Karpas-422 (cell line): ENCODE measurements at regions not wholly inside any gene's neighbourhood (a gene's known extent, or its start where the extent isn't known, plus 50 kb on each side); places are given as distances from the start of the nearest gene placed in this dataset.

ENCODE experiments used
- DNase-seq: peaks from one replicate; pipeline ENCODE4 v3.0.0-alpha.2; 2015
- H2AFZ ChIP-seq: fragments of 200-600 bp; sonication (generic); 2 replicates; pipeline ENCODE4 v1.6.1; 2014; ENCODE audit warnings: antibody characterized with exemption, low read length, mixed read lengths
- H3K27ac ChIP-seq: fragments of 200-600 bp; sonication (generic); 2 replicates; pipeline ENCODE4 v1.5.1; 2014; ENCODE audit warnings: mild to moderate bottlenecking, low read length, moderate library complexity
- H3K27me3 ChIP-seq: fragments of 200-600 bp; sonication (generic); 2 replicates; pipeline ENCODE4 v1.6.1; 2014; ENCODE audit warnings: low read length, mixed read lengths
- H3K36me3 ChIP-seq: fragments of 200-600 bp; sonication (generic); 2 replicates; pipeline ENCODE4 v1.6.1; 2014; ENCODE audit warnings: low read length, mixed read lengths; ENCODE audit not compliant: insufficient read depth
- H3K4me1 ChIP-seq: fragments of 200-600 bp; sonication (generic); 2 replicates; pipeline ENCODE4 v1.6.1; 2014; ENCODE audit warnings: mild to moderate bottlenecking, low read length, mixed read lengths
- H3K4me2 ChIP-seq: fragments of 200-600 bp; sonication (generic); 2 replicates; pipeline ENCODE4 v1.6.1; 2014; ENCODE audit warnings: low read length, low read depth, mild to moderate bottlenecking; ENCODE audit not compliant: poor library complexity, severe bottlenecking
- H3K4me3 ChIP-seq: fragments of 200-600 bp; sonication (generic); 2 replicates; pipeline ENCODE4 v1.5.1; 2014; ENCODE audit warnings: mild to moderate bottlenecking, antibody characterized with exemption, low read length, mixed read lengths
- H3K79me2 ChIP-seq: fragments of 200-600 bp; sonication (generic); 2 replicates; pipeline ENCODE4 v1.6.1; 2014; ENCODE audit warnings: mild to moderate bottlenecking, low read length, mixed read lengths
- H3K9ac ChIP-seq: fragments of 200-600 bp; sonication (generic); 2 replicates; pipeline ENCODE4 v1.6.0; 2014; ENCODE audit warnings: low read length
- H3K9me2 ChIP-seq: fragments of 200-600 bp; sonication (generic), shearing (Covaris generic); replicated peaks from 2 replicates; pipeline ENCODE4 v1.6.0; 2014; ENCODE audit warnings: mild to moderate bottlenecking, low read length, moderate library complexity; ENCODE audit not compliant: insufficient read depth
- H3K9me3 ChIP-seq: fragments of 300-700, 200-600 bp; sonication (generic); 2 replicates; pipeline ENCODE4 v1.6.1; 2014; ENCODE audit warnings: low read length, mixed read lengths
- H4K20me1 ChIP-seq: fragments of 200-600 bp; sonication (generic); 2 replicates; pipeline ENCODE4 v1.6.1; 2014; ENCODE audit warnings: mild to moderate bottlenecking, antibody characterized with exemption, low read length, low read depth; ENCODE audit not compliant: insufficient read depth

DNA sequence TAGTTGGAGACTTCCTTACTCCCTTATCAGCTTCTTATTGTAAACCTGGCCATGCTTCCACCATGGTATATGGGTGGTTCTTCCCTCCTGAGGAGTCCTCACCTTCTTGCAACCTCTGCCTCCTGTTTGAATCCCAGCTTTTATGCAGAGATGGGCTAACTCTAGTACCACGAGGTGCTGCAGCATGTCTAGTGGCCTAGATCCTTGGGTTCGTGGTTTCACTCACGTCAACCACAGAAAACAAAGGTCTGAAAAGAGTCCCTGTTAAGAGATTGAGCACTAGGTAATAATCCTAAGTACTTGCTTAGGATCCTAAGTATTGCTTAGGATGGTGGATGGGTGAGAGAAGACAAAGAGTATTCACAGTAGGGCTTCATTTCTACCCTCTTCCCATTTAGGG lies 133.7 kb downstream of the FCRL5 start:
- Histone ChIP-seq H3K4me2 (no peak overlapping the region), H4K20me1 (no peaks in the 10 kb centered on the region), H3K9me3 (no peaks in the 10 kb centered on the region), H3K4me1 (no peaks in the 10 kb centered on the region), H2AFZ (no peak overlapping the region), H3K79me2 (no peaks in the 10 kb centered on the region), H3K27me3 (no peaks in the 10 kb centered on the region), H3K9ac (no peak overlapping the region), H3K9me2 (no peaks in the 10 kb centered on the region), H3K4me3 (no peak overlapping the region), H3K36me3 (no peaks in the 10 kb centered on the region), H3K27ac (no peak overlapping the region)
- no peak for DNase-seq

DNA sequence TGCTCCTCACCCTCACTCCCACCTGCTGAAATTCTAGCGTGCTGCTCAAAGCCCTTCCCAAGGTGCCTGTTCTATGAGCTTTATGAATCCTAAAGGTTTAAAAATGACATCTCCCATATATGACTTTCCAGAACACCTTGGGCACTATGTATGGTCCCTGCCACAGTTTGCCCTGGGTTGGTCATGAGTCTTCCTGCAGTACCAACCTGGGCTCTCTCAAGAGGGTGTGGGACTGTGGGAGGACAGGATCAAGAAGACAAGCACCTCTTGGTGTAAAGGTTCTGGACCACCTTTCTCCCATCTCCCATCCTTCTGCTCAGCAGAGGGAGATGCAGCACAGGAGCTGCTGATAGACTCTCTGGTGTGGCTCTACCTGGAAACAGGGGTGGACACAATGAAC lies 134.1 kb downstream of the FCRL5 start:
- H3K27ac ChIP-seq: no peak overlapping the region
- no peaks in the 10 kb centered on the region for H3K9me3 ChIP-seq
- no peak overlapping the region for H3K4me3 ChIP-seq
- no peaks in the 10 kb centered on the region for H3K9me2 ChIP-seq
- H3K27me3 ChIP-seq: no peaks in the 10 kb centered on the region
- H3K36me3 ChIP-seq: no peaks in the 10 kb centered on the region
- no peak for DNase-seq
- H2AFZ ChIP-seq: no peak overlapping the region
- no peak overlapping the region for H3K9ac ChIP-seq
- no peak overlapping the region for H3K4me2 ChIP-seq
- H4K20me1 ChIP-seq: no peaks in the 10 kb centered on the region
- H3K4me1 ChIP-seq: no peaks in the 10 kb centered on the region
- no peaks in the 10 kb centered on the region for H3K79me2 ChIP-seq

DNA sequence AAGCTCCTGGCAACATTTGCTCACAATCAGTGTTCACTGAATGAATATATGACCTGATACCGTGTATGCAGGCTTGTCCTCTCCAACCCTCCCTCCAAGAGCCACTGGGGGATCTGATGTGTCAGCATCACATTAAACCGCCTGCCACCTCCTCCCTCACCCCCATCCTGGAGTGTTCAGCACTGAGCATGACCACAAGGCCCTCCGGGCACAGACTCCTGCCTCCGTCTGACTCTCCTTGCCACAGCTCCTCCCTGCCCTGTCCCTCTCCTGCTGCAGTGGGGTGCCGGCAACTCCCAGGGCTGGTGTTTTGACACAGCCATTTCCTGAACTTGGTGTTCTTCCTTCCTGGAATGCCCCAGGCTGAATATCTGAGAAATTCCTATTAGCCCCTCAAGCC lies 136.7 kb downstream of the FCRL5 start:
- no peaks in the 10 kb centered on the region for H3K36me3 ChIP-seq
- H3K27ac ChIP-seq: no peak overlapping the region
- H3K4me2 ChIP-seq: no peak overlapping the region
- no peak for DNase-seq
- H3K9ac ChIP-seq: no peak overlapping the region
- H3K4me1 ChIP-seq: no peaks in the 10 kb centered on the region
- no peaks in the 10 kb centered on the region for H4K20me1 ChIP-seq
- no peaks in the 10 kb centered on the region for H3K9me3 ChIP-seq
- no peaks in the 10 kb centered on the region for H3K9me2 ChIP-seq
- no peaks in the 10 kb centered on the region for H3K27me3 ChIP-seq
- no peaks in the 10 kb centered on the region for H3K79me2 ChIP-seq
- no peak overlapping the region for H3K4me3 ChIP-seq
- H2AFZ ChIP-seq: no peak overlapping the region

DNA sequence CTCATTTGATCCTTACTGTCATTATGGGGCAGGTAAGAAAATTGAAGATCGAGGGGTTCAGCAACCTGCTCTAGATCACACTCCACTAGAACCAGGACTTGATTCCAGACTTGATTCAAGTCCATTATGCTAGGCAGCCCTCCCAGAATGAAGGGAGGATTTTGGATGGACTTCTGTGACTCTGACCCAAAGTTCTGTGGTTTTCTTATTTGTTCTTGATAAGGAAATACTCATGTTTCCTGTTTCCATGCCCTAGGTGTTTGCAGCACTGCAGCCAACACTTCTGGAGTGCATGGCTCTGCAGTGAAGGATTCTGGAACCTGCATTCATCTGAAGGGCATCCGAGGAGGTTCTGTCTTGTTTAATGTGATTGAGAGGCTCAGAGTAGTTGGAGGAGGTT lies 140.0 kb downstream of the FCRL5 start:
- Histone ChIP-seq H3K4me3 (no peak overlapping the region), H3K4me2 (no peak overlapping the region), H3K4me1 (no peaks in the 10 kb centered on the region), H3K27ac (no peak overlapping the region), H3K36me3 (no peaks in the 10 kb centered on the region), H3K79me2 (no peaks in the 10 kb centered on the region), H3K27me3 (no peaks in the 10 kb centered on the region), H3K9ac (no peak overlapping the region), H3K9me3 (no peaks in the 10 kb centered on the region), H2AFZ (no peak overlapping the region), H3K9me2 (no peaks in the 10 kb centered on the region), H4K20me1 (no peaks in the 10 kb centered on the region)
- no peak for DNase-seq

DNA sequence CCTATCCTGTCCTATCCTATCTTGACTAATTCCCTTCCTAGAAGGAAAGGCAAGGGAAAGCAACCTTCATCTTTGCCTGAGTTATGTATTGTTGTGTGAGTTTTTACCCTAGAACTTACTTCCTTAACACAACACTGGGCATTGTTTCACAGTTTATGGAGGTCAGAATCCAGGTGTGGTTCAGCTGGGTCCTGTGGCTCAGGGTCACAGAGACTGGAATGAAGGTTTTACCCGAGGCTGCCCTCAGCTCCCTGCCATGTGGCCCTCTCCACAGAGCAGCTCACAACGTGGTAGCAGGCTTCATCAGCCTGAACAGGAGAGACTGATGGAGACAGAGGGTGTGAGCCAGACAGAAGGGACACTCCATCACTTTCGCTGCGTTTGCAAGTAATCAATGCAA lies 140.5 kb downstream of the FCRL5 start:
- Histone ChIP-seq H3K36me3 (no peaks in the 10 kb centered on the region), H3K9ac (no peak overlapping the region), H3K4me1 (no peaks in the 10 kb centered on the region), H3K27ac (no peak overlapping the region), H3K79me2 (no peaks in the 10 kb centered on the region), H3K9me2 (no peaks in the 10 kb centered on the region), H3K27me3 (no peaks in the 10 kb centered on the region), H3K9me3 (no peaks in the 10 kb centered on the region), H3K4me3 (no peak overlapping the region), H3K4me2 (no peak overlapping the region), H4K20me1 (no peaks in the 10 kb centered on the region), H2AFZ (no peak overlapping the region)
- DNase-seq: no peak

DNA sequence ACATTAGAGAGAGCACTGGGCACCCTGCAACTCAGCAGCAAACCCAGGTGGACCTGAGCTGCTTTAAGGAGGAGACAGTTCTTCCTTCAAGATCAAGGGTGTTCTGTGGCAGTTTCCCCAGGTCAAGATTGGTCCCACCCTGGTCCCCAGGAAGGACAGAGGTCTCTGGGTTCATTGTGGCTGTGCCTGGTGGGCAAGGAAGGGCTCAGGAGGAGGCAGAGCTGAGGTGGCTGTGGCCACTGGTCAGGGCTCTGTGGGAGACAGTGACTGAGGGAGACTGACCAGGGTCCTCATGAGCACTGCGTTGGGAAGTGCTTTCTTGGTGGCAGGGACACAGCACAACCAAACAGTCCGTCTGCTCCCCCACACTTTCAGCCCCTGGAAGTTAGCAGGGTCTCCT lies 141.3 kb downstream of the FCRL5 start:
- Histone ChIP-seq H3K27ac (no peak overlapping the region), H4K20me1 (no peaks in the 10 kb centered on the region), H3K4me1 (no peaks in the 10 kb centered on the region), H3K36me3 (no peaks in the 10 kb centered on the region), H3K9me2 (no peaks in the 10 kb centered on the region), H3K9me3 (no peaks in the 10 kb centered on the region), H3K9ac (no peak overlapping the region), H3K27me3 (no peaks in the 10 kb centered on the region), H3K79me2 (no peaks in the 10 kb centered on the region), H2AFZ (no peak overlapping the region), H3K4me2 (no peak overlapping the region), H3K4me3 (no peak overlapping the region)
- DNase-seq: no peak

DNA sequence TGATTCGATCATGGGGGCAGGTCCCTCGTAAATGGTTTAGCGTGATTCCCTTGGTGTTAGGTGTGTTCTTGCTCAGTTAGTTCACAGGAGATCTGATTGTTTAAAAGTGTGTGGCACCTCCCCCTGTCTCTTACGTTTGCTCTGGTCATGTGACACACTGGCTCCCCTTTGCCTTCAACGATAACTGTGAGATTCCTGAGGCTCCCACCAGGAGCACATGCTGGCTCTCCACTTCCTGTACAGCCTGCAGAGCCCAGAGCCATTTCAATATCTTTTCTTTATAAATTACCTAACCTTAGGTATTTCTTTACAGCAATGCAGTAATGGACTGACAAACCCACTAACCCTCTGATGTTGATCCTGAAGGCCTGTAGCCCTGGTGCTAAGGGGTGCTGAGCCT lies 141.9 kb downstream of the FCRL5 start:
- Histone ChIP-seq H3K4me2 (no peak overlapping the region), H3K4me3 (no peak overlapping the region), H2AFZ (no peak overlapping the region), H3K9me2 (no peaks in the 10 kb centered on the region), H3K9ac (no peak overlapping the region), H3K36me3 (no peaks in the 10 kb centered on the region), H3K4me1 (no peaks in the 10 kb centered on the region), H4K20me1 (no peaks in the 10 kb centered on the region), H3K27me3 (no peaks in the 10 kb centered on the region), H3K27ac (no peak overlapping the region), H3K9me3 (no peaks in the 10 kb centered on the region), H3K79me2 (no peaks in the 10 kb centered on the region)
- no peak for DNase-seq

DNA sequence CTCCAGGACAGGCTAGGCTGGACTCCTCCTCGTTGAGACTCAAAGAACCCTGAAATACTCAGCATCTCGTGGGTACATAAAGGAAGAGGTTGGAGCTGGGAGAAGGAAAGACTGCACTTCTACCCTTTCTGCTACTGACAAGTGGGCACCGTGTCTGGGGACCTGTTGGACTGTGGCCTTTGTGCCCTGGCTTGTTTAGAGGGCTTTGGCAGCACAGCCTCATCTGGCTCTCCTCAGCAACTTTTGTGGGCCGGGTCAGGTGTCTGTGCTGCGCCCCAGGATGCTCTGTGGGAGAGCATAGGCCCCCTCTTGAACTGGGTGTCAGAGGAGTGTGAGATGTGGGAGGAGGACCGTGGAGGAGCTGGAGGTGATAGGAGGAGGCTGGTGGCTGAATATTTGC lies 142.4 kb downstream of the FCRL5 start:
- Histone ChIP-seq H3K9me3 (no peaks in the 10 kb centered on the region), H2AFZ (no peak overlapping the region), H3K36me3 (no peaks in the 10 kb centered on the region), H3K4me1 (no peaks in the 10 kb centered on the region), H3K79me2 (no peaks in the 10 kb centered on the region), H4K20me1 (no peaks in the 10 kb centered on the region), H3K4me3 (no peak overlapping the region), H3K27me3 (no peaks in the 10 kb centered on the region), H3K9ac (no peak overlapping the region), H3K9me2 (no peaks in the 10 kb centered on the region), H3K27ac (no peak overlapping the region), H3K4me2 (no peak overlapping the region)
- DNase-seq: no peak

DNA sequence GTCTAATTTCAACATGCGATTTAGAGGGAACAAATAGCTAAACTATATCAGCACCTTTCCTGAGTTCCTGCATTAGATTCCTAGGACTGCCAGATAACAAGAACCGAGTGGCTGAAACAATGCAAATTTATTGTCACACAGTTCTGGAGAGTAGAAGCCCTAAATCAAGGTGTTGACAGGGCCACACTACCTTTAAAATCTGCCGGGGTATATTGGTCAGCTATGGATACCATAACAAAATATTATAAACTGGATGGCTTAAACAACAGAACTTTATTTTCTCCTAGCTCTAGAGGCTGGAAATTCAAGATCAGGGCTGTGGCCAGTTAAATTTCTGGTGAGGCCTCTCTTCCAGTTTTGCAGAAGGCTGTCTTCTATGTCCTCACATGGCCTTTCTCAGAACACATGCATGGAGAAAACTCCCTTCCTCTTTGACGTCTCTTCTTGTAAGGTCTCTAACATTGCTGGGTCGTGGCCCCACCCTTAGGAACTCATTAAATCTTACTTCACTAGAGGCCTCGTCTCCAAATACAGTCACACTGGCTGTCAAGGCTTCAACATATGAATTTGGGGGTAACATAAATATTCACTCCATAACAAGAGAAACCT lies 144.3 kb downstream of the FCRL5 start:
- no peaks in the 10 kb centered on the region for H3K79me2 ChIP-seq
- DNase-seq: no peak
- no peak overlapping the region for H3K27ac ChIP-seq
- H3K27me3 ChIP-seq: no peaks in the 10 kb centered on the region
- no peaks in the 10 kb centered on the region for H4K20me1 ChIP-seq
- H3K9me2 ChIP-seq: no peaks in the 10 kb centered on the region
- no peak overlapping the region for H3K9ac ChIP-seq
- H3K9me3 ChIP-seq: no peaks in the 10 kb centered on the region
- H2AFZ ChIP-seq: no peak overlapping the region
- H3K4me1 ChIP-seq: no peaks in the 10 kb centered on the region
- H3K4me2 ChIP-seq: no peak overlapping the region
- no peaks in the 10 kb centered on the region for H3K36me3 ChIP-seq
- H3K4me3 ChIP-seq: no peak overlapping the region
